ENCODE measurements at regions not wholly inside any gene's neighbourhood (a gene's known extent, or its start where the extent isn't known, plus 50 kb on each side); places are given as distances from the start of the nearest gene placed in this dataset.

DNA sequence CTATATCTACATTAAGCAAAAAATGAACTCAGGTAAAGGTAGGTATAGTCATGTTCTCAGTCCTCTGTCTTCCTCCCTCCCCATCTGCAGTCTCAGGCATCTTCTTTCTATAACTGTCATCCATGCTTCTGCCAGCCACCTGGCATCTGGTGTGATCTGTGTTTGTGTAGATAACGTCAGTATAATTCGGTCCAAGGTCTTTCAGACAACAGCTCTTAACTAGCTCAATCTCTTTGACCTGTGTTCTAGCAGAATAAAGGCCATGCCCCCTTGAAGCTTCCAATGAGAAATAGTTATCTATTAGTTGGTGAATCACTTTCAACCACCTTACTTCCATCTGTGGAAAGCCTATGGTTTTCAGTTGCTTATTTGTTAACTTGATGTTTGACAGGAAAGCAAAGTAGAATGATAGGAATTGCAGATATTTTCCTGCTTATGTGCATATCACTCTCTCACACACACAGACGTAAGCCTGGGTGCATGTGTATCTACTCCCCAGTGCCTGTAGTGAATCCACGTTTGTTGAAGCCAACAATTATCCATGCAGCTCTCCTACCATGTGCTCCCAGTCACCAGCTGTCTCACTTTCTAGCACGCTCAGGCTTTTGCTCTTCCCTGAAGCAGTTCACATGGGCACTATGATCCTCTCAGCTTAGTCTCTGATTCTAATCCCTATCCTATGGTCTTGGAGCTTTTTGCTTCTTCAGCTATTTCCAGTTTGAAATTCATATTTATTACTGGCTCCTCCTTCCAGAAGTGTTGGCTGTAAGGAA, 433.7 kb upstream of the MANEA start:
- Histone ChIP-seq H3K9me3 (no peaks in the 10 kb centered on the region), H3K27me3 (no peaks in the 10 kb centered on the region), H3K27ac (no peak overlapping the region), H3K36me3 (ENCODE audit: low read depth, missing control alignments) (no peaks in the 10 kb centered on the region), H3K4me3 (no peak overlapping the region), H3K4me1 (no peaks in the 10 kb centered on the region)
- WGBS, 2 donors: 45 to 47% methylated on average over 5 of the region's 5 CpGs
- TF ChIP-seq POLR2A (IDR thresholded peaks at IDR 0.05): no peak
- TF ChIP-seq, protein P1, sequence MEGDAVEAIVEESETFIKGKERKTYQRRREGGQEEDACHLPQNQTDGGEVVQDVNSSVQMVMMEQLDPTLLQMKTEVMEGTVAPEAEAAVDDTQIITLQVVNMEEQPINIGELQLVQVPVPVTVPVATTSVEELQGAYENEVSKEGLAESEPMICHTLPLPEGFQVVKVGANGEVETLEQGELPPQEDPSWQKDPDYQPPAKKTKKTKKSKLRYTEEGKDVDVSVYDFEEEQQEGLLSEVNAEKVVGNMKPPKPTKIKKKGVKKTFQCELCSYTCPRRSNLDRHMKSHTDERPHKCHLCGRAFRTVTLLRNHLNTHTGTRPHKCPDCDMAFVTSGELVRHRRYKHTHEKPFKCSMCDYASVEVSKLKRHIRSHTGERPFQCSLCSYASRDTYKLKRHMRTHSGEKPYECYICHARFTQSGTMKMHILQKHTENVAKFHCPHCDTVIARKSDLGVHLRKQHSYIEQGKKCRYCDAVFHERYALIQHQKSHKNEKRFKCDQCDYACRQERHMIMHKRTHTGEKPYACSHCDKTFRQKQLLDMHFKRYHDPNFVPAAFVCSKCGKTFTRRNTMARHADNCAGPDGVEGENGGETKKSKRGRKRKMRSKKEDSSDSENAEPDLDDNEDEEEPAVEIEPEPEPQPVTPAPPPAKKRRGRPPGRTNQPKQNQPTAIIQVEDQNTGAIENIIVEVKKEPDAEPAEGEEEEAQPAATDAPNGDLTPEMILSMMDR (IDR thresholded peaks at IDR 0.05): no peak
- intact Hi-C loops (cut with DNase I; ENCODE audit: low total_unique reads): no loop called here
- no peak for DNase-seq

DNA sequence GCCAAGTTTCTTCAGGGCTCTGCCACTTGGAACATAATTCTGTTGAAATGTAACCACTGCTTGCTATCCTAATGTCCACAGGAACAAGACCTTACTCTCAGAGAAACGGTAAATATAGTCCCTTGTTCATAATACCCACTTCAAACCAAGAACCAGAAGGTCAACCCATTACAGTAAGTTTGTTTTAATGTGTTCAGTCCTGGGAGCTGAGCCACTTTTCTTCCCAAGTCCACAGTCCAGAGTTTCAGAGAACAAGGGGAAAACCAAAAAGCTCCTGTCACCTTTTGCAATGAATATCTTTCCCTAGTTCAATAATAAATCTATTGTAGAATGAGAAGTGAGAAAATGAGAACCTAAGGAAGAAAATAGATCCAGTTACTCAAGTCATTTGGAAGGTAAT, 431.9 kb upstream of the MANEA start:
- Histone ChIP-seq H3K27me3 (no peaks in the 10 kb centered on the region), H3K27ac (no peak overlapping the region), H3K4me1 (no peaks in the 10 kb centered on the region), H3K36me3 (ENCODE audit: low read depth, missing control alignments) (no peaks in the 10 kb centered on the region), H3K9me3 (no peaks in the 10 kb centered on the region), H3K4me3 (no peak overlapping the region)
- TF ChIP-seq POLR2A (IDR thresholded peaks at IDR 0.05): no peak
- TF ChIP-seq, protein P1 (IDR thresholded peaks at IDR 0.05): no peak
- no peak for DNase-seq
- WGBS, 2 donors: 71 to 79% methylated on average over 1 of the region's 1 CpG
- intact Hi-C loops (cut with DNase I; ENCODE audit: low total_unique reads): no loop called here

DNA sequence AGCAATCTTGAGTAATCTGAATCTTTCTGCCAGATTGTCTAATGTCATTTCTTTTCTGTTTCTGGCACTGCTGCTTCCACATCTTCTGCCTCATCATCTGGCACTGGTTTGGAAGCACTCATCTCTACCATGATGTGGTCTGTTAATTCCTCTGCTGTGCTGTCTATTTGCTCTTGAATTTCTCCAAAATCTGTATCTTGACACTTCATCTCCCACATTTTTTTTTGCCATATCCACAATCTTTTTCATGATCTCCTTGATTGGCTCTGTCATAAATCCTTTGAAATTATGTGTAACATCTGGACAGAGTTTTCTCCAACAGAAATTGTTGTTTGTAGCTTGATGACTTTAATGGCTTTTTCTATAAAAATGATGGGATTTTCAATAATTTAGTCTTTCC, 417.8 kb upstream of the MANEA start:
- DNase-seq: no peak
- H3K27me3 ChIP-seq: no peaks in the 10 kb centered on the region
- intact Hi-C loops (cut with DNase I; ENCODE audit: low total_unique reads): no loop called here
- TF ChIP-seq POLR2A (IDR thresholded peaks at IDR 0.05): no peak
- TF ChIP-seq, protein P1 (IDR thresholded peaks at IDR 0.05): no peak
- H3K9me3 ChIP-seq: no peaks in the 10 kb centered on the region
- no peaks in the 10 kb centered on the region for H3K36me3 ChIP-seq (ENCODE audit: low read depth, missing control alignments)
- H3K27ac ChIP-seq: no peak overlapping the region
- no peaks in the 10 kb centered on the region for H3K4me1 ChIP-seq
- H3K4me3 ChIP-seq: no peak overlapping the region

DNA sequence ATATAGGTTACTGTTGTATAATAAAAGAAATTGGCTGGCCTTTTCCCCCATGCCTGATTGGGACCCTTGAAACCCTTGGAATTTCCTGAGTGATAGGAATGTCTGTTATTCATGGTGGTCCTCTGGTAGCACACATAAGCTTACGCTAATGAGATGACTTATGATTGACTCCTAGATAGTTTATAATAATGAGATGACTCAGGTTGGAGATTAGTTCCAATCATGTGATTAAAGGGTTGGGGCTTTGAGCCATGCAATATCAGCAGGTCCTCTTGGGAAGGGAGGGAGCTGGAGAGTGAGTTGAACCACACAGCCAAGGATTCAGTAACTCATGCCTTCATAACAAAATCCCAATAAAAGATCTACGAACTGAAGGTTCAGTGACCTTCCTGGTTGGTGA, 407.6 kb upstream of the MANEA start:
- intact Hi-C loops (cut with DNase I; ENCODE audit: low total_unique reads): no loop called here
- TF ChIP-seq, protein P1 (IDR thresholded peaks at IDR 0.05): no peak
- TF ChIP-seq POLR2A (IDR thresholded peaks at IDR 0.05): no peak
- 36 to 55% methylated on average over 2 of the region's 2 CpGs for WGBS, 2 donors

More for the DNA sequence above, 407.6 kb upstream of the MANEA start:
- no peak overlapping the region for H3K4me3 ChIP-seq
- H3K36me3 ChIP-seq (ENCODE audit: low read depth, missing control alignments): no peaks in the 10 kb centered on the region
- no peak for DNase-seq
- H3K9me3 ChIP-seq: no peaks in the 10 kb centered on the region
- H3K4me1 ChIP-seq: no peaks in the 10 kb centered on the region
- no peak overlapping the region for H3K27ac ChIP-seq
- H3K27me3 ChIP-seq: no peaks in the 10 kb centered on the region

Measured in testis (tissue), 2 donors.